ENCODE measurements at regions not wholly inside any gene's neighbourhood (a gene's known extent, or its start where the extent isn't known, plus 50 kb on each side); places are given as distances from the start of the nearest gene placed in this dataset.
"Not testable (repeated sequence)": the region's sequence is repeated elsewhere in the genome, so short reads cannot be mapped to it uniquely, and the experiment has no call there.

DNA sequence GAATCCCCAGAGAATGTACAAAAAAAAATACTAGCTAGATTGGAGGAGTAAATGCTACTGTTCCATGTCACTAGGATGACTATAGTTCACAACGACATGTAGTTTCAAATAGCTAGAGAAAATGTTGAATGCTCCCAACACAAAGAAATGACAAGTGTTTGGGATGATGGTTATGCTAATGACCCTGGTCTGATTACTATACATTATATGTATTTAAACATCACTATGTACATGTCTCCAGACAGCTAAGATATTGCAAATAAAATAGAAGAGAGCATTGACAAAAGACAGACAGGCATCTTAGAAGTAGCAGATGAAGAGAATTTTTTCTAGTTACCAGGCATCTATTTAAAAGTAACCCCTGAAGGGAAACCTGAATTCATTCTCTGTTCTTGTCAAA lies 281.6 kb upstream of the SLC16A7 start:
- Histone ChIP-seq H3K4me1 (no peaks in the 10 kb centered on the region), H3K4me3 (no peak overlapping the region)
- in situ Hi-C loops (cut with MboI; ENCODE audit: low sequenced_read_pairs): no loop called here

GRCh38 chr12:59304077-59304721 lies 291.6 kb upstream of the SLC16A7 start:
- Histone ChIP-seq H3K9me3 (no peaks in the 10 kb centered on the region), H3K36me3 (replicated peaks) (no peaks in the 10 kb centered on the region), H3K4me3 (no peak overlapping the region), H3K27me3 (ENCODE audit: low read depth) (no peaks in the 10 kb centered on the region), H3K4me1 (no peaks in the 10 kb centered on the region)
- DNase-seq (ENCODE audit: low spot score in 2 of 2): no peak
- in situ Hi-C loops (cut with MboI; ENCODE audit: low sequenced_read_pairs): no loop called here

More for the DNA sequence above, 281.6 kb upstream of the SLC16A7 start:
- Histone ChIP-seq H3K27me3 (ENCODE audit: low read depth) (no peaks in the 10 kb centered on the region), H3K36me3 (replicated peaks) (no peaks in the 10 kb centered on the region), H3K9me3 (no peaks in the 10 kb centered on the region)
- DNase-seq (ENCODE audit: low spot score in 2 of 2): no peak

DNA sequence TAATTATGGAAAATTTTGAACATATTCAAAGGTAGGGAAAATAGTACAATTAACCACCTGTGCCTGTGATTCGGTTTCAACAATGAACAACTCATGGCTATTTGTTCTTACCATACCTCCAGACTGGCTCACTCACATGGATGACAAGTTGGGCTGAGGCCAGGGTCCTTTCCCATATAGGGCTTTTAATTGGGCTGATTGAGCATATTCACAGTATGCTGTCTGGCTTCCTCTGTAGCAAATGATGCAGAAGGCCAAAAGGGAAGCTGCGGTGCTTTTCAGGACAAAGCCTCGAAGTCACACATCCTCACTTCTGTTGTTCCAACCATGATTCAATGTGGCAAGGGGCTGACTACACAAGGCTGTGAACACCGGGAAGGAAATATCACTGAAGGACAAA lies 297.5 kb upstream of the SLC16A7 start:
- Histone ChIP-seq H3K36me3 (replicated peaks) (no peaks in the 10 kb centered on the region), H3K9me3 (no peaks in the 10 kb centered on the region), H3K27me3 (ENCODE audit: low read depth) (no peaks in the 10 kb centered on the region), H3K4me3 (no peak overlapping the region), H3K4me1 (no peaks in the 10 kb centered on the region)
- DNase-seq (ENCODE audit: low spot score in 2 of 2): no peak
- in situ Hi-C loops (cut with MboI; ENCODE audit: low sequenced_read_pairs): no loop called here

DNA sequence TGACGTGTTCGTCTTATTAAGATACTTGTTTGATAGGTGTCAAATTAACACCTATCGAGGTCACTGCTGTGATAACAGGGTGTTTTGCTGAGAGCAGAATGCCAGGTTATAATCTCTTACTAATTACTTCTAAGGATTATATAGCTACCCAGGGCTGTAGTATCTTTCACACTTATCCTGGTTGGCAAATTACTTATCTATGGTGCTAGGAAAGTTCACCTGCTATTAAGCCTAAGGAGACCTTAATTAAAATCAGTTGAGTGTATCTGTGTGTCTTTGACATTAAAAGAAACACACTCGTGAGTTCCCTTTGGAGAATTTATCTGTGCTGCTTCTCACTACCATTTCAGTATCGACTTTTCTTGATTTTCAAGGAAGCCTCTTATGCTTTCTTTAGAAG lies 301.6 kb upstream of the SLC16A7 start:
- H3K4me3 ChIP-seq: no peak overlapping the region
- in situ Hi-C loops (cut with MboI; ENCODE audit: low sequenced_read_pairs): no loop called here
- no peaks in the 10 kb centered on the region for H3K36me3 ChIP-seq (replicated peaks)
- no peaks in the 10 kb centered on the region for H3K9me3 ChIP-seq
- no peaks in the 10 kb centered on the region for H3K27me3 ChIP-seq (ENCODE audit: low read depth)
- no peaks in the 10 kb centered on the region for H3K4me1 ChIP-seq
- DNase-seq (ENCODE audit: low spot score in 2 of 2): no peak

GRCh38 chr12:59282999-59283398 lies 312.8 kb upstream of the SLC16A7 start:
- no peak for DNase-seq (ENCODE audit: low spot score in 2 of 2)
- in situ Hi-C loops (cut with MboI; ENCODE audit: low sequenced_read_pairs): no loop called here
- no peaks in the 10 kb centered on the region for H3K9me3 ChIP-seq
- H3K36me3 ChIP-seq (replicated peaks): no peaks in the 10 kb centered on the region
- no peaks in the 10 kb centered on the region for H3K4me1 ChIP-seq
- H3K27me3 ChIP-seq (ENCODE audit: low read depth): no peaks in the 10 kb centered on the region; the same call in 1 of the 2 replicates
- no peak overlapping the region for H3K4me3 ChIP-seq

DNA sequence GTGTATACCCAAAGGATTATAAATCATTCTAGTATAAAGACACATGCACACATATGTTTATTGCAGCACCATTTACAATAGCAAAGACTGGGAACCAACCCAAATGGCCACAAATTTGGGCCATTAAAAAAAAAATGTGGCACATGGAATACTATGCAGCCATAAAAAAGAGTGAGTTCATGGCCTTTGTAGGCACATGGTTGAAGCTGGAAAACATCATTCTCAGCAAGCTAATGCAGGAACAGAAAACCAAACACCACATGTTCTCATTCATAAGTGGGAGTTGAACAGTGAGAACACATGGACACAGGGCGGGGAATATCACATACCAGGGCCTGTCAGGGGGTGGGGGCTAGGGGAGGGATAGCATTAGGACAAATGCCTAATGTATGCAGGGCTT lies 322.3 kb upstream of the SLC16A7 start:
- H3K27me3 ChIP-seq (ENCODE audit: low read depth); H3K4me3 ChIP-seq; H3K9me3 ChIP-seq; H3K36me3 ChIP-seq (replicated peaks); in situ Hi-C loops (cut with MboI; ENCODE audit: low sequenced_read_pairs); H3K4me1 ChIP-seq; DNase-seq (ENCODE audit: low spot score in 2 of 2): not testable (repeated sequence)

DNA sequence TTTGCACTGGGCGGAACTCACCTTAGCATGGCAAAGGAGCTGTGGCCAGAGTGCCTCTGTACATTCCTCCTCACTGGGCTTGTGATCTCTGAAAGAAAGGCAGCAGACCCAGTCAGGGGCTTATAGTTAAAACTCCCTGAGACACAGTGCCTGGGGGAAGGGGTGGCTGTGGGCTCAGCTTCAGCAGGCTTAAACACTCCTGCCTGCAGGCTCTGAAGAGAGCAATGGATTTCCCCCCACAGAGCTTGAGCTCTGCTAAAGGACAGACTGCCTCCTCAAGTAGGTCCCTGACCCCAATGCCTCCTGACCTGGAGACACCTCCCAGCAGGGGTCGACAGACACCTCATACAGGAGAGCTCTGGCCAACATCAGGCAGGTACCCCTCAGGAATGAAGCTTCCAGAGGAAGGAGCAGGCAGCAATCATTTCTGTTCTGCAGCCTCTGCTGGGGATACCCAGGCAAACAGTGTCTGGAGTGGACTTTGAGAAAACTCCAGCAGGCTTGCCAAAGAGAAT lies 327.5 kb upstream of the SLC16A7 start:
- no peak for DNase-seq (ENCODE audit: low spot score in 2 of 2)
- Histone ChIP-seq H3K27me3 (ENCODE audit: low read depth) (no peaks in the 10 kb centered on the region), H3K9me3 (no peaks in the 10 kb centered on the region), H3K36me3 (replicated peaks) (no peaks in the 10 kb centered on the region), H3K4me3 (no peak overlapping the region), H3K4me1 (no peaks in the 10 kb centered on the region)
- in situ Hi-C loops (cut with MboI; ENCODE audit: low sequenced_read_pairs): no loop called here

- no peak for DNase-seq (ENCODE audit: low spot score in 2 of 2)
- no peaks in the 10 kb centered on the region for H3K27me3 ChIP-seq (ENCODE audit: low read depth)
- in situ Hi-C loops (cut with MboI; ENCODE audit: low sequenced_read_pairs): no loop called here
- H3K4me3 ChIP-seq: no peak overlapping the region
- no peaks in the 10 kb centered on the region for H3K4me1 ChIP-seq
- H3K9me3 ChIP-seq: no peaks in the 10 kb centered on the region
- H3K36me3 ChIP-seq (replicated peaks): no peaks in the 10 kb centered on the region
Observed at GRCh38 chr12:59260202-59260601, 335.6 kb upstream of the SLC16A7 start.

- DNase-seq (ENCODE audit: low spot score in 2 of 2): no peak
- Histone ChIP-seq H3K9me3 (no peaks in the 10 kb centered on the region), H3K4me3 (no peak overlapping the region), H3K27me3 (ENCODE audit: low read depth) (no peaks in the 10 kb centered on the region), H3K36me3 (replicated peaks) (no peaks in the 10 kb centered on the region), H3K4me1 (no peaks in the 10 kb centered on the region)
- in situ Hi-C loops (cut with MboI; ENCODE audit: low sequenced_read_pairs): no loop called here
Observed at GRCh38 chr12:59252731-59253130, 332.4 kb upstream of the LRIG3 start.

- H3K36me3 ChIP-seq (replicated peaks): no peaks in the 10 kb centered on the region
- in situ Hi-C loops (cut with MboI; ENCODE audit: low sequenced_read_pairs): no loop called here
- no peak for DNase-seq (ENCODE audit: low spot score in 2 of 2)
- H3K9me3 ChIP-seq: no peaks in the 10 kb centered on the region
- no peak overlapping the region for H3K4me3 ChIP-seq
- H3K27me3 ChIP-seq (ENCODE audit: low read depth): no peaks in the 10 kb centered on the region
- H3K4me1 ChIP-seq: no peaks in the 10 kb centered on the region
Observed at GRCh38 chr12:59250766-59251165, 330.5 kb upstream of the LRIG3 start.

- DNase-seq (ENCODE audit: low spot score in 2 of 2): no peak
- Histone ChIP-seq H3K4me1 (no peaks in the 10 kb centered on the region), H3K27me3 (ENCODE audit: low read depth) (no peaks in the 10 kb centered on the region), H3K36me3 (replicated peaks) (no peaks in the 10 kb centered on the region), H3K9me3 (no peaks in the 10 kb centered on the region), H3K4me3 (no peak overlapping the region)
- in situ Hi-C loops (cut with MboI; ENCODE audit: low sequenced_read_pairs): no loop called here
Observed at GRCh38 chr12:59240048-59240447, 319.7 kb upstream of the LRIG3 start.

- H3K27me3 ChIP-seq (ENCODE audit: low read depth): no peaks in the 10 kb centered on the region
- no peaks in the 10 kb centered on the region for H3K4me1 ChIP-seq
- H3K36me3 ChIP-seq (replicated peaks): no peaks in the 10 kb centered on the region
- in situ Hi-C loops (cut with MboI; ENCODE audit: low sequenced_read_pairs): no loop called here
- no peak for DNase-seq (ENCODE audit: low spot score in 2 of 2)
- no peaks in the 10 kb centered on the region for H3K9me3 ChIP-seq
- no peak overlapping the region for H3K4me3 ChIP-seq
Observed at GRCh38 chr12:59234391-59234790, 314.1 kb upstream of the LRIG3 start.

- Histone ChIP-seq H3K27me3 (ENCODE audit: low read depth) (no peaks in the 10 kb centered on the region), H3K9me3 (no peaks in the 10 kb centered on the region), H3K4me3 (no peak overlapping the region), H3K36me3 (replicated peaks) (no peaks in the 10 kb centered on the region), H3K4me1 (no peaks in the 10 kb centered on the region)
- in situ Hi-C loops (cut with MboI; ENCODE audit: low sequenced_read_pairs): no loop called here
- DNase-seq (ENCODE audit: low spot score in 2 of 2): no peak
Observed at GRCh38 chr12:59230334-59230733, 310.0 kb upstream of the LRIG3 start.

GRCh38 chr12:59219148-59219547 lies 298.8 kb upstream of the LRIG3 start:
- in situ Hi-C loops (cut with MboI; ENCODE audit: low sequenced_read_pairs): no loop called here
- no peaks in the 10 kb centered on the region for H3K4me1 ChIP-seq
- H3K4me3 ChIP-seq: no peak overlapping the region
- H3K36me3 ChIP-seq (replicated peaks): no peaks in the 10 kb centered on the region
- H3K27me3 ChIP-seq (ENCODE audit: low read depth): no peaks in the 10 kb centered on the region
- H3K9me3 ChIP-seq: no peaks in the 10 kb centered on the region
- no peak for DNase-seq (ENCODE audit: low spot score in 2 of 2)

- no peaks in the 10 kb centered on the region for H3K4me1 ChIP-seq
- no peaks in the 10 kb centered on the region for H3K27me3 ChIP-seq (ENCODE audit: low read depth)
- no peaks in the 10 kb centered on the region for H3K36me3 ChIP-seq (replicated peaks)
- no peak for DNase-seq (ENCODE audit: low spot score in 2 of 2)
- in situ Hi-C loops (cut with MboI; ENCODE audit: low sequenced_read_pairs): no loop called here
- H3K4me3 ChIP-seq: no peak overlapping the region
- no peaks in the 10 kb centered on the region for H3K9me3 ChIP-seq
Observed at GRCh38 chr12:59196989-59197388, 276.7 kb upstream of the LRIG3 start.
